Neural progenitor cell (in vitro differentiated cells): ENCODE measurements at regions not wholly inside any gene's neighbourhood (a gene's known extent, or its start where the extent isn't known, plus 50 kb on each side); places are given as distances from the start of the nearest gene placed in this dataset.

Experiments
- EZH2 ChIP-seq: fragments of 200-600 bp; sonication (generic); IDR thresholded peaks from 2 replicates; pipeline ENCODE4 v1.6.1; 2017; ENCODE audit warnings: antibody characterized with exemption, mild to moderate bottlenecking, moderate library complexity
- TF ChIP-seq, protein P1 (sequence below): fragments of 200-600 bp; sonication (generic); IDR thresholded peaks from 2 replicates; pipeline ENCODE4 v1.5.1; 2017; ENCODE audit warnings: antibody characterized with exemption, mild to moderate bottlenecking

DNA sequence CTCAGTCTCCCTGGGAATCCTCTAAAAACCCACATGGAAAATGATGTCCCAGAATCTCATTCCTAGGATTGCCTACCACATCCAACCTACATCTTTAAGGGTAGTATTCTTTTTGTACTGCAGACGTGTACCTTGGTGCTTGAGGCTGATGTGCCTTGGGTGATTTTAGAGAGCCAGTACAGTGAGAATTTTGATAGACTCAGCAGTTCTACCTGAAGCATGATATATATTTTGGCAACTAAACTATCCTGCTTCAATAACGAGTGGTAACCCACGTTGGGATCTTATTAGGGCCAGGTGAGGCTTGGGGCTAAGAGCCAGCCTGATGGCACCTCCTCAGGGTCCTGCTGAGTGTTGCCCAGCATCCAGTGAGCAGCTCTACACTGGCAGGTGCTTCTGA, 140.4 kb downstream of the ZNF518B start:
- TF ChIP-seq, protein P1, sequence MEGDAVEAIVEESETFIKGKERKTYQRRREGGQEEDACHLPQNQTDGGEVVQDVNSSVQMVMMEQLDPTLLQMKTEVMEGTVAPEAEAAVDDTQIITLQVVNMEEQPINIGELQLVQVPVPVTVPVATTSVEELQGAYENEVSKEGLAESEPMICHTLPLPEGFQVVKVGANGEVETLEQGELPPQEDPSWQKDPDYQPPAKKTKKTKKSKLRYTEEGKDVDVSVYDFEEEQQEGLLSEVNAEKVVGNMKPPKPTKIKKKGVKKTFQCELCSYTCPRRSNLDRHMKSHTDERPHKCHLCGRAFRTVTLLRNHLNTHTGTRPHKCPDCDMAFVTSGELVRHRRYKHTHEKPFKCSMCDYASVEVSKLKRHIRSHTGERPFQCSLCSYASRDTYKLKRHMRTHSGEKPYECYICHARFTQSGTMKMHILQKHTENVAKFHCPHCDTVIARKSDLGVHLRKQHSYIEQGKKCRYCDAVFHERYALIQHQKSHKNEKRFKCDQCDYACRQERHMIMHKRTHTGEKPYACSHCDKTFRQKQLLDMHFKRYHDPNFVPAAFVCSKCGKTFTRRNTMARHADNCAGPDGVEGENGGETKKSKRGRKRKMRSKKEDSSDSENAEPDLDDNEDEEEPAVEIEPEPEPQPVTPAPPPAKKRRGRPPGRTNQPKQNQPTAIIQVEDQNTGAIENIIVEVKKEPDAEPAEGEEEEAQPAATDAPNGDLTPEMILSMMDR = no peak
- no peak for TF ChIP-seq EZH2
